Fibroblast of mammary gland (primary cell): ENCODE measurements at regions not wholly inside any gene's neighbourhood (a gene's known extent, or its start where the extent isn't known, plus 50 kb on each side); places are given as distances from the start of the nearest gene placed in this dataset.

Source experiments
- DNase-seq: peaks from one replicate; pipeline ENCODE4 v3.0.0-alpha.2; 2010; ENCODE audit warnings: low read depth
- H3K4me3 ChIP-seq: 2 replicates; pipeline ENCODE4 v1.5.1; 2011; ENCODE audit warnings: low read depth, mild to moderate bottlenecking, low read length, moderate library complexity; ENCODE audit not compliant: control insufficient read depth
- TF ChIP-seq, protein P1 (sequence below): conservative IDR thresholded peaks from 2 replicates; pipeline ENCODE4 v1.5.1; 2011; ENCODE audit warnings: low read depth, low read length, inconsistent platforms; ENCODE audit not compliant: control insufficient read depth, insufficient read depth

DNA sequence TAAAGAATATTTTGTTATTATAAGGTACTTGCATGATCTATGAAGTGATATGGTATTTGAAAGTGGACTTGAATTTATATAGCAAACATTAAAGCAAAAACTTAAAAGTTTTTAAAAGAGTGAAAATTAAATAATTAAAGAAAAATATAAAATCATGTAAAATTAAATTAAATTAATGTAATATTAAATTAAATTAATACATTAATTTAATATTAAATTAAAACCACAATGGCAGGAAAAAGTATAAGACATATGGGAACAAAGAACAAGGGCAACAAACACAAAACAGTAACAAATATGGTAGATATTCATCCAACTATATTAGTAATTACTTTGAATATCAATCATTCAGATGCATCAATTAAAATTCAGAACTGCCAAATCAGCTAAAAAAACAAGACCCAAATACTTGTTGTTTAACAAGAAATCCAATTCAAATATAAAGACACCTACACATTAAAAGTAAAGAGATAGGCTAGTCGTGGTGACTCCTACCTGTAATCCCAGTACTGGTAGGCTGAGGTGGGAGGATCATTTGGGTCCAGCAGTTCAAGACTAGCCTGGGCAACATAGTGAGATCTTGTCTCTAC, 992.2 kb upstream of the MIR17HG start:
- no peak for DNase-seq
- no peak overlapping the region for H3K4me3 ChIP-seq
- TF ChIP-seq, protein P1, sequence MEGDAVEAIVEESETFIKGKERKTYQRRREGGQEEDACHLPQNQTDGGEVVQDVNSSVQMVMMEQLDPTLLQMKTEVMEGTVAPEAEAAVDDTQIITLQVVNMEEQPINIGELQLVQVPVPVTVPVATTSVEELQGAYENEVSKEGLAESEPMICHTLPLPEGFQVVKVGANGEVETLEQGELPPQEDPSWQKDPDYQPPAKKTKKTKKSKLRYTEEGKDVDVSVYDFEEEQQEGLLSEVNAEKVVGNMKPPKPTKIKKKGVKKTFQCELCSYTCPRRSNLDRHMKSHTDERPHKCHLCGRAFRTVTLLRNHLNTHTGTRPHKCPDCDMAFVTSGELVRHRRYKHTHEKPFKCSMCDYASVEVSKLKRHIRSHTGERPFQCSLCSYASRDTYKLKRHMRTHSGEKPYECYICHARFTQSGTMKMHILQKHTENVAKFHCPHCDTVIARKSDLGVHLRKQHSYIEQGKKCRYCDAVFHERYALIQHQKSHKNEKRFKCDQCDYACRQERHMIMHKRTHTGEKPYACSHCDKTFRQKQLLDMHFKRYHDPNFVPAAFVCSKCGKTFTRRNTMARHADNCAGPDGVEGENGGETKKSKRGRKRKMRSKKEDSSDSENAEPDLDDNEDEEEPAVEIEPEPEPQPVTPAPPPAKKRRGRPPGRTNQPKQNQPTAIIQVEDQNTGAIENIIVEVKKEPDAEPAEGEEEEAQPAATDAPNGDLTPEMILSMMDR: no peak

DNA sequence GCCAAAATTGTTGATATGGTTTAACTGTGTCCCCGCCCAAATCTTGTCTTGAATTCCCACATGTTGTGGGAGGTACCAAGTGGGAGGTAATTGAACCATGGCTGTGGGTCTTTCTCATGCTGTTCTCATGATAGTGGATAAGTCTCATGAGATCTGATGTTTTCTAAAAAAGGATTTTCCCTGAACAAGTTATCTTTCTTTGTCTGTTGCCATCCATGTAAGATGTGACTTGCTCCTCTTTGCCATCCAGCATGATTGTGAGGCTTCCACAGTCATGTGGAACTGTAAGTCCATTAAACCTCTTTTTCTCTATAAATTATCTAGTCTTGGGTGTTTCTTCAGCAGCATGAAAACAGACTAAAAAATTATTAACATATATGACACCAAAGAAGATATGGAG, 986.7 kb upstream of the MIR17HG start:
- TF ChIP-seq, protein P1: no peak
- no peak overlapping the region for H3K4me3 ChIP-seq
- DNase-seq: no peak

GRCh38 chr13:90362707-90363106, 984.8 kb upstream of the MIR17HG start:
- DNase-seq: peak; percentile 46
- H3K4me3 ChIP-seq: no peak overlapping the region
- TF ChIP-seq, protein P1: no peak

DNA sequence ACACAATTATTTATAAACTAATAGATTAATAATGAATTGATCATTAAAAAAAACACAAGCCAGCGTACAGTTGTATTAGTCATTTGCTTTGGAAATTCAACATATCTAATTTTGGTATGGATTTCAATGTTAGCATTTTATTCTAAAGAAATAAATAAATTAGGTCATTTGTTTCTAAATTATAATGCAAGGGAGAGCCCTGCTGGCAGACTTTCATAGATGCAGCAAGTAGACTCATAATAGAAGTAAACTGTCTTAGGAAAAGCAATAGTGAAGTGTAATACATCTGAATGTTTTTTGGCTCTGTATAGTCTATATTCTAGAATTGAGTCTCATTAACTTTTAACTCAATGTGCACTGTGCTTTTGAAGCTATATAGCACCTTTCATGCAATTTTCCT, 982.4 kb upstream of the MIR17HG start:
- DNase-seq: peak; percentile 10
- TF ChIP-seq, protein P1: peak; percentile 20
- H3K4me3 ChIP-seq: no peak overlapping the region

DNA sequence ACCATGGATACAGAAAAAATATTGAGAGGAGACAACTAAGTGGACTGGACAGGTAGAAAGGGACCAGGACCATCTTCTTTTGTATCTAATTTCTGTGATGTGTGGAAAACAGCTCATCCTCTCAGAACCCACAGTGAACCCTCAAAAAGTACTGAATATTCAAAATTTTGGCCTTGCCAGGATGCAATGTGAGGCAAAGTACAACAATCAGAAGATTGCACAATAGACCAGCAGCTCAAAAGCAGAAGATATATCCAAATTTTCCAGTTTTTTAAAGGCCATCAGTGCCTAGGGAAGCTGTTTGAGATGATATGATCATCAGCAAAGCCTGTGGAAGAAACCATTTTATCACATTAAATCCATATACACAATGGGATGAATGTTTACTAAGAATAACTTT, 973.3 kb upstream of the MIR17HG start:
- H3K4me3 ChIP-seq: no peak overlapping the region

GRCh38 chr13:90375851-90376250, 971.6 kb upstream of the MIR17HG start:
- TF ChIP-seq, protein P1: no peak
- DNase-seq: peak; percentile 27
- H3K4me3 ChIP-seq: no peak overlapping the region

More for the DNA sequence above, 973.3 kb upstream of the MIR17HG start:
- TF ChIP-seq, protein P1: no peak
- no peak for DNase-seq

GRCh38 chr13:90382425-90382824, 965.1 kb upstream of the MIR17HG start:
- TF ChIP-seq, protein P1: no peak
- no peak for DNase-seq
- H3K4me3 ChIP-seq: no peak overlapping the region
